ENCODE measurements at regions not wholly inside any gene's neighbourhood (a gene's known extent, or its start where the extent isn't known, plus 50 kb on each side); places are given as distances from the start of the nearest gene placed in this dataset.

- no peak for FAIRE-seq
These were observed 418.5 kb upstream of the CPEB2 start for GRCh38 chr4:14583752-14584151.

DNA sequence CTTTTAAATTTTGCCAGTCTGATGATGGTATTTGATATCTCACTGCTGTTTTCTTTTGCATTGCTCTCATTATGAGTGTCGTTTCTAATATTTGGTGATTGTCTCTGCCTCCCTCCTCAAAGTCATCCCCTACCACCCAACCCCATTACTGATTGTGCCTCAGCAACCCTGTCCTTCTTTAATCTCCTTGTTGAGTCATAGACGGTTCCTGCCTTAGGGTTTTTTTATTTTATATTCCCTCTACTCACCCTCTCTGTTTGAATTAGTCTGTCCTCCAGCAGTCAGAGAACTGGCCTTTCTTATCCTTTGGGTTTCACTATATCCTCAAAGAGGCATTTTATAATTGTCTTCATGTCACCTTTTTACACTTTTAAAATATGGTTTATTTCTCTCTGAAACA is 409.3 kb upstream of the CPEB2 start:
- no peak for FAIRE-seq

GRCh38 chr4:14596028-14596427 is 406.3 kb upstream of the CPEB2 start:
- FAIRE-seq, result no peak

DNA sequence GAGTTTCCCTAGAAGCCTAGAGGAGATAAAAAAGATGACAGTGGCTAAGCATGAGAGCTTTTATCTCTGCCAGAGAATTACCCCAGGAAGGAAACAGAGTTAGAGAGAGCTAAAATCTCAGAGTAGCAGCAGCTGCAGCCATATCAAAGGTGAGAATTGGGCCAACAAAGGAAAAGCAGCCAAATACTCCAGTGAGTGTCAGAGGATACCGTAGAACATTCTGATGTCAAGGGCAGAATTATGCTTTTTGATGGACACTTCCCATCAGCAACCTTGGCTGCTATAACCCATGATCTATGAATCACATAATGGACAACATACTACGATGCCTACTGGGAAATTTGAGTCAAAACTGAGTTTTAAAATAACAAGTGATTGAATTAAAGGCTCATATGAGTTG is 405.8 kb upstream of the CPEB2 start:
- FAIRE-seq, result no peak

- no peak for FAIRE-seq
These were observed 405.4 kb upstream of the CPEB2 start for GRCh38 chr4:14596904-14597303.

DNA sequence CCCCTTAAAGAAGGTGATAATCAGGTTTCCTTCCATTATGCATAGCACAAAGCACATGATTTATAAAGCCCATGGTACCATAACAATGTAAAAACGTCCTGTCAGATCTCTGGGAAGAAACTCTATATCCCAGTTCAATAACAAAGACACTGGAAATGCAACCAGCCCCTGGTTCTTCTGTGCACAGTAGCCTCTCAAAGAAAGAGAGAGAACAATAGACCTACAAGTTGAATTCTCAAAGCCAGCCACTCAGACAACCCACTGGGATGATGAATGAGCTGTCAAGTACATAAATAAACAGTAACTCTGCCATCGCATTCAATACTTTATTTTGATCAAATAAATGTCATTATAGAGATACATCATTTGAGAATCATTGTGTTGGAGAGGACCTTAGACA is 400.1 kb upstream of the CPEB2 start:
- no peak for FAIRE-seq

GRCh38 chr4:14607001-14607400 is 395.3 kb upstream of the CPEB2 start:
- no peak for FAIRE-seq

DNA sequence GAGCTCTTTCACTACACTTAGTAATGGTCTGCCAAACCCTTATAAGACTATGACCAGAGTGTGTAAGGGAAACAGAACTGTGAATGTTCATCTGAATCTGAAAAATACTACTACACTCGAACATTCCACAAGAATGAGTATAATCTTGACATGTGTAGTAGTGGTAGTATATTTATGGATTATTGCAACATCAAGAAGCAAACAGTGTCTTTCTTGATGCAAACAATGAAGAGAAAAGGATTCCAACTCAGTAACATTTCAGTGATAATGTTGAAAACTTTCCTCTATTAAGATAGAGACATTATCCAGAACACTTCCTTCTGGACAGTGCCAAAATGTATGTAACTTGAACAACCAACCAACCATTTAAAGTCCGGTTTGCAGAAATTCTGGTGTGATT is 394.7 kb upstream of the CPEB2 start:
- no peak for FAIRE-seq

DNA sequence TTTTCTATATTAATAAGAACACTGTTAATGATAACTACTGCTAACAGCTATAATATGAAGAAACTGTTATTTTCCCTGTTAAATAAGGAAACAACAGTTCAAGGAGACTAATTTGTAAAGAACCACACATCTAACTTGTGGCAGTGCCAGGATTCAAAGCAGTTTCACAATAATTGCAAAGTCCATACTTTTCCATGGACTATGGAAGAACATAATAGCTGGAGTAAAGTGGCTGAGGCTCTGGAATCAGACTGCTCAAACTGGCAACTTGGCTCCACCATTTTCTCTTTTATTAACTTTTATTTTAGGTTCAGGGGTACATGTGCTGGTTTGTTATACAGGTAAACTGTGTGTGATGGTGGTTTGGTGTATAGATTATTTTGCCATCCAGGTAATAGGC is 393.7 kb upstream of the CPEB2 start:
- FAIRE-seq, result no peak

- FAIRE-seq, result no peak
These were observed 387.4 kb upstream of the CPEB2 start for GRCh38 chr4:14614840-14615239.

DNA sequence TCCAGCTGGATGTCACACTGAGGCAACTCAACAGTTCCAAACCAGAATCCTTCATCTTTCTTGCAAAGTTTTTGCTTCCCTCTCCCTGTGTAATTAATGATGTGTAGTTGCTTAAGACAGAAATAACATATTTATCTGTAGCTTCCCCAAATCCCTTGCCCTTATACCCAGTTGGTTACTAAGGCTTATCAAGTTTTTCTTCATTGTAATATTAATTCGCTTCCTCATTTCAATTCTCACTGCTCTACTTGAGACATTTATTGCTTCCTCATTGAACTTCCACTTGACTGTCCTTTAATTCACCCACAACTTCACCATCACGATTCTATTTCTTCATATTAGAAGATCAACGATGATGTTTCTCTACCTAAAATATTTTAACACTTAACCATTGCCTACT is 386.6 kb upstream of the CPEB2 start:
- FAIRE-seq, result no peak

DNA sequence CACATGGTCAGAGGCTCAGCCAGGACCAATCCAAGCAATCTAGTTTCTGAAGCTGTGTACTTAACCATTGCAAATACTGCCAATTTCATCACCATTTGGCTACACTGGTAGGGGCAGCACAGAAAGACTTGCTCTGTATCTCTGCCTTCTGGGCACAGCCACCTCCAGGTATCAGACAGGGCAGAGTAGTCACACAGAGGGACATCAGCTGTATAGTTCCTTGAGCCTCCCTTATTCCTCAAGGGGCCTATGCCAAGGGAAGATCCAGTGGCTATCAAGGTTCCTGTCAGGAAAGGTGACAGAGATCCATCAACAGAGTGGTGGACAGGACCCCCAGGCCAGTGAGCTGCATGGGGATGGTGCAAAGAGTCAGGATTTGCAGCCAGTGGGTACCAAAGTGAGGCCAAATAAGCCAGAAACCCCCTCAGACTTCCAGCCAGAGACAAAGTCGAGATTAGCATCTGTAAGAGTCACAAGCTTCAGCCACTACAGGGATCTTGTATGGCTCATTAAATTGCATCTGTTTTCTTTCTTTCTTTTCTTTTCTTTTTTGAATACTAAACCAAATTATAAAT is 381.6 kb upstream of the CPEB2 start:
- FAIRE-seq, result no peak

DNA sequence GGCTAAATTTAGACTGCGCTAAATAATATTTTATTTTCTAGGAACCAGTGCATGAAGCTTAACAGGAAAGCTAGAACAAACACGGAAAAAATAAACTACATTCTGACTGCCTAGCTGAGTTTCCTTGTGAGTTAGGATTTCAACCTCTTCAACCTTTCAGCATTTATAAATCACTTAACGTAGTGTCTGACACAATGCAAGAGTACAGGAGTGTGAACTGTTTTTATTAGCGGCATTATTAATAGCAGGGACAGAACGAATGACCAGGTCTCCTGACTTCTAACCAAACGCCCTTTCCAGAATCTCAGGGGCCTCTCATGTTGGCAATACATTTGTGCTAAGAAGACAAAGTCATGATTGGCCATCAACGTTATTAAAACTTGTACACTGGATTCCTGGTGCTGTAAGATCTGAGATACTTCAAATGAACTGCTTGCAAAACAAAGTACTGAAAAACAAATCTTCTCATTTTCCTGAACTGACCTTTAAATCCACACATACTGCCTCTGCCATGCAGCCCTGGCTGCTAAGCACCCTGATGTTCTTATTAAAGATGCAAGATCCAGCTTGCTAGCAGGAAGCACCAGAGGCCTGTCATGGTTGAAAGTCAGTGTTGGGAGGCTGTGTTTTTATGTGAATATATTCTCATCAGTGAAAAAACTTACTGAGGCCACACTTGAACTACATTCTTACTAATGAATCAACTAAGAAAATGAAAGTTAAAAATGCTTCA is 380.4 kb upstream of the CPEB2 start:
- no peak for FAIRE-seq

DNA sequence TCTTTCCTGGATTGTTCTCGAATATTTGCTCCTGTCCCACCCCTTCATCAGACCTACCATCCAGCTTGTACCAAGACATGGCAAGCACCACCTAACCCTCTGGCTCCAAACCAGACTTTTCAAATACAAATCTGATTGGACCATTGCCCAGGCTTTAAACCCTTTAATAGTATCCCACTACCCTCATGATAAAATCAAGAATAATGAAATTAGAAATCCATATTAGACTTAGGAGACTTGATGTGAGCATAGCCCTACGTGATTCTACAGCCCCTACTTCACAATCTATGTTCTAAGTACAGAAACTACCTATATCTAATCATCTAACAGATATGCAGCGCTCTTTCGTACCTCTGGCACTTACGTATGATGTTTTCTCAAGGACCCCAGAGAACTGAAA is 375.2 kb upstream of the CPEB2 start:
- FAIRE-seq, result no peak

- FAIRE-seq, result no peak
These were observed 370.4 kb upstream of the CPEB2 start for GRCh38 chr4:14631806-14632440.

- no peak for FAIRE-seq
These were observed 365.7 kb upstream of the CPEB2 start for GRCh38 chr4:14636563-14636962.

GRCh38 chr4:14640476-14640875 is 361.8 kb upstream of the CPEB2 start:
- FAIRE-seq, result no peak

GRCh38 chr4:14641871-14642270 is 360.4 kb upstream of the CPEB2 start:
- no peak for FAIRE-seq

GRCh38 chr4:14644580-14645282 is 357.6 kb upstream of the CPEB2 start:
- FAIRE-seq, result no peak

DNA sequence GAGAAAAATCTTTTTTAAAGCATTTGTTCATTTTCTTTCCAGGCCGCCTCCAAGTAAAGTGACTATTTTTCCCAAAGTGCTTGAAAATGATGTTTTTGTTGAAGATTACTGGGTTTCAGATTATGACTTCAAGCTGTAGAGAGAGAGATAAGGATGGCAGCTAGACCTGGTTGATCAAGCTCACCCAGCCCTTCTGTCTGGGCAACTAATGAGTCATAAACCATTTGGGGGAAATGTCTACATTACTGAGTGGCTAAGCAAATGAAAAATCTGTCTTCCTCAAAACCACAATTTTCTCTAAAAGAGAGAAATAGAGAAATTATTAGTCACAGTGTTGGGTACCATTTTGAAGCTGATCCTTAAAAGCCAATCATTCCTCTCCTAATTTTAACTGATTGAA is 355.4 kb upstream of the CPEB2 start:
- no peak for FAIRE-seq

GRCh38 chr4:14650127-14650526 is 352.2 kb upstream of the CPEB2 start:
- no peak for FAIRE-seq

DNA sequence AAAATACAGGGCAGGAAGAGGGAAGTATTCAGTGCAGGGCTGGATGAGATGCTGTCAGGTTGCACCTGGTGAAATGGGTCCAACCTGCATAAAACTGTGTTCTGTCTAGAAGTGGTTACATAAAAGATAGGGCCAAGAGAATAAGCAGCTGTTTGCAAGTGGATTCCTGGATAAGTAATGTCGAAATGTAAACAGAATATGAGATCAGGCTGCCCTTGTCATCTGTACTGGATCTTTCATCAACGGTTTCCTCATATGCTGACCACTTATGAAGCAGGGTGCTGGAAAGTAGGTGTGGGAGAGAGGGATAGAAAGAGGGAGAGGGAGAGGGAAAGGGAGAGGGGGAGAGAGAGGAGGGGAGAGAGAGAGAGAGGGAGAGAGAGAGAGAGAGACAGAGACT is 349.8 kb upstream of the CPEB2 start:
- FAIRE-seq, result no peak

DNA sequence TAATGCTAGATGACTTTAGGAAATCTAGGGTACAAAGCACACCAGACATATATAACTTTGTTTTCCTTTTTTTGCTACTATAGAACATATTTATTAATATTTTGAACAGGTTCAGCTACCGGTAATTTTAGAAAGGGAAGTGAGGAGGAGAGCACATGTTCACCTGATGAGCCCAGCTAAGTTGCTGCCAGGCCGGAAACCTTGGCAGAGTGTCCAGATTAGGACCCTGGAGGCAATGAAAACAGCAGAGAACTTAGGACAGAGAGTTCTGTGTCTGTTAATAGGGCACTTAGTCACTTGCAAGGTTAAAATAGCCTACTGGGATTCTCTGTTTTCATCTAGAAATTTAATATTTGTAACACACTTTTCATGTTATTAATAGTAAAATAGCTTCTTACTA is 348.9 kb upstream of the CPEB2 start:
- FAIRE-seq, result no peak

DNA sequence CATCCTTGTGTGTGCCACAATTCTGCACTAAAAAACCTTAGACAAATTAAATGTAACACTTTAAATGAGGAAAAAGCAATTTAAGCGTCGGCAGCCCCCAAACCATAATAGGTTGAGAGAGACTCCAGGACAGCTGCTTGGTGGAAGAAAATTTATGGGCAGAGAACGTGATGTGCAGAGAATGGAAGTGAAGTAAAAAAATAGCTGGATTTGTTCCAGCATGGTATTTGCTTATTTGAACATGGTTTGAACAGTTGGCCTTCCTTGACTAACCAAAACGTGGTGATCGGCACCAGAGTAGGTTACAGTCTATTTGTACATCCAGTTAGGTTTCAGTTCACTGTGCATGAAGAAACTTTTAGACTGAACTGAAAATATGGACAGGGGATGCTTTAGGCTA is 343.0 kb upstream of the CPEB2 start:
- no peak for FAIRE-seq

Data from colon (tissue), 2 donors.